ENCODE measurements at regions not wholly inside any gene's neighbourhood (a gene's known extent, or its start where the extent isn't known, plus 50 kb on each side); places are given as distances from the start of the nearest gene placed in this dataset.

GRCh38 chr13:50422181-50423148, 407.2 kb downstream of the KCNRG start:
- TF ChIP-seq POLR2AphosphoS5 (IDR thresholded peaks at IDR 0.05; ENCODE audit: low read depth, low read length) (no peak), POLR2A (IDR thresholded peaks at IDR 0.05; ENCODE audit: low read depth, low read length) (no peak), TAF1 (IDR thresholded peaks at IDR 0.05; ENCODE audit: low read depth, low read length) (no peak), POU2F2 (IDR thresholded peaks at IDR 0.05; ENCODE audit: low read depth, low read length) (no peak)

All from GM12891 (cell line).